Right lobe of liver (tissue), 4 donors: ENCODE measurements at regions not wholly inside any gene's neighbourhood (a gene's known extent, or its start where the extent isn't known, plus 50 kb on each side); places are given as distances from the start of the nearest gene placed in this dataset.

Experiments
- POLR2A ChIP-seq: fragments of 450-650 bp; IDR thresholded peaks from one replicate; pipeline ENCODE4 v1.6.1; 2017; ENCODE audit warnings: antibody characterized with exemption, mild to moderate bottlenecking
- TF ChIP-seq, protein P1 (sequence below), 4 donors: fragments of 200-600 bp in 3 of 4; fragments of 450-650 bp in 1 of 4; IDR thresholded peaks; one replicate each; pipeline versions ENCODE4 v1.5.1 to v1.8.0; 2016 to 2022; ENCODE audit warnings: antibody characterized with exemption in 4 of 4, mild to moderate bottlenecking in 2 of 4
- donor health status: DM: no; HTN: no; CAD: no.
- donor health status: DM: no; HTN: no; CAD: no.
- donor health status: DM: no; HTN: yes; CAD: no.

DNA sequence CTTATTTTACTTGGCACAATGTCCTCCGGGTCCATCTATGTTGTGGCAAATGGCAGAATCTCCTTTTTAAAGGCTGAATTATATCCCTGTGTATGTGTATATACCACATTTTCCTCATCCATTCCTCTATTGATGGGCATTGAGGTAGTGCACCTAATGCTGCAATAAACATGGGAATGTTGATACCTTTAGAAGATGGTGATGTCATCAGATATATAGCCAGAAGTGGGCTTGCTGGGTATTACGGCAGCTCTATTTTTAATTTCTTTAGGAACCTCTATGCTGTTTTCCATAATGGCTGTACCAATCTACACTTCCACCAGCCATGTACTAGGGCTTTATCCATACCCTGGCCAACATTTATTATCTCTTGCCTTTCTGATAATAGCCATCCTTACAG is 315.7 kb downstream of the FOXA2 start:
- TF ChIP-seq, protein P1, sequence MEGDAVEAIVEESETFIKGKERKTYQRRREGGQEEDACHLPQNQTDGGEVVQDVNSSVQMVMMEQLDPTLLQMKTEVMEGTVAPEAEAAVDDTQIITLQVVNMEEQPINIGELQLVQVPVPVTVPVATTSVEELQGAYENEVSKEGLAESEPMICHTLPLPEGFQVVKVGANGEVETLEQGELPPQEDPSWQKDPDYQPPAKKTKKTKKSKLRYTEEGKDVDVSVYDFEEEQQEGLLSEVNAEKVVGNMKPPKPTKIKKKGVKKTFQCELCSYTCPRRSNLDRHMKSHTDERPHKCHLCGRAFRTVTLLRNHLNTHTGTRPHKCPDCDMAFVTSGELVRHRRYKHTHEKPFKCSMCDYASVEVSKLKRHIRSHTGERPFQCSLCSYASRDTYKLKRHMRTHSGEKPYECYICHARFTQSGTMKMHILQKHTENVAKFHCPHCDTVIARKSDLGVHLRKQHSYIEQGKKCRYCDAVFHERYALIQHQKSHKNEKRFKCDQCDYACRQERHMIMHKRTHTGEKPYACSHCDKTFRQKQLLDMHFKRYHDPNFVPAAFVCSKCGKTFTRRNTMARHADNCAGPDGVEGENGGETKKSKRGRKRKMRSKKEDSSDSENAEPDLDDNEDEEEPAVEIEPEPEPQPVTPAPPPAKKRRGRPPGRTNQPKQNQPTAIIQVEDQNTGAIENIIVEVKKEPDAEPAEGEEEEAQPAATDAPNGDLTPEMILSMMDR (IDR thresholded peaks at IDR 0.05) = no peak
- TF ChIP-seq POLR2A = no peak
